NCI-H1436 (cell line): ENCODE measurements at regions not wholly inside any gene's neighbourhood (a gene's known extent, or its start where the extent isn't known, plus 50 kb on each side); places are given as distances from the start of the nearest gene placed in this dataset.

Source experiments
- DNase-seq: peaks from one replicate; lab custom pipeline; 2025; lab: John Stamatoyannopoulos, UW

- no peak for DNase-seq
Measured at GRCh38 chr5:20554001-20554400, 566.0 kb upstream of the CDH18 start.

DNA sequence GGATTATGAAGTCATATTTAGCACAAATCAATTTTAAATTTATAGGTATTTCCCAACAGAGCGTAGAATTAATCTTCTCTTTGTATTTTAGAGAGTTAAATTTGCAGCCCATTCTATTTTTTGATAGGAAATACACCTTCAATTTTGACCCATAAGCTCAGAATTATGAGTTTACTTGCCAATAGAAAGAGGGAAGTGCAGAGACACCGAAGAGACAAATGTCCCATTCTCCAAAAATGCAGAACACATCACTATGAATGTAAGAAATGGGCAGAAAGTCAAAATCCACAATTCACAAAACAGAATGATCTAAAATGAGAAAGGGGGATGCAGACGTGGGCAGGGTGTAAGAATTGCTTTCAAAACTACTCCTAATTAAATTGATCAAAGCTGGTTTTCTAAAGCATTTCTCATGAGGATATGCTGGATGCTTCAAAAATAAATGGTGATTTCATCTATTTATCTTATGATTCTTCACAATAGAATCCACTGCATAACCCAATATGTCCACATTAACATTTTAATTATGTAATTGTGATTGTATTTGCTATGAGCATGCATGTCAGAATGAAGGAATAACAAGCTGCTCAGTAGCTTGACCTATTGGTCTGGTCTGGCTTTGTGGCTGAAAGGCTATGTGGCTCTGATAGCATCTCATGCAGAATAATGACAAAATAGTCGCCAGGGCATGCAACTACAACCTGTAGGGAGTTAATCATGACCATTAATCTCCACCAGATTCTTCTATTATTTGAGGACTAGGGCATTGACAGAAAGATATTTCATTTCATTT lies 550.1 kb upstream of the CDH18 start:
- no peak for DNase-seq

GRCh38 chr5:20536813-20537212 lies 548.8 kb upstream of the CDH18 start:
- no peak for DNase-seq

- no peak for DNase-seq
Measured at GRCh38 chr5:20536341-20536740, 548.3 kb upstream of the CDH18 start.

GRCh38 chr5:20528471-20528870 lies 540.5 kb upstream of the CDH18 start:
- DNase-seq, result no peak

DNA sequence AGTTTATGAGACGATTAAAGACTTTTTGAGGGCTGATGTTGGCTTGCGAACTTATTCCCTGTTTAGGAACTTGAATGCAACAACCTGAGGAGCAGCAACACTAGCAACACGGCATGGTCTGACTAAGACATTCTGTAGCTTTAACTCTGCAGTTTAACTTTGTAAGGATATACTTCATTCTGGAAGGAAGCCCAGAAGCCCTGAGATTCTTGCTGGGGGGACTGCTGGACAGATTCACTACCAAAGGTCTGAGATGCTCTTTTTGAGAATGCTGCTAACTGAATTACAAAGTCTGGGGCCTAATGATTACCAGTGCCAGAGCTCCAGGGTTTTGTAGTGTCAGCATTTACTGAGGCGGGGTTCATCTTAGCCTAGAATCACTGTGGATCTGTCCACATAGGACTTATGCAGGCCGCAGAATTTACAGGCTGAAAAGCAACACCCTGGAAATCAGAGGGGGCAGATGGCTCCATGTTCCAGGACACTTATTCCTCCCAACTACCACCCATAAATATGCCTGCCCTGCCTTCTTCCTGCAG lies 537.1 kb upstream of the CDH18 start:
- DNase-seq, result no peak

- DNase-seq, result no peak
Measured at GRCh38 chr5:20522905-20523482, 535.0 kb upstream of the CDH18 start.

DNA sequence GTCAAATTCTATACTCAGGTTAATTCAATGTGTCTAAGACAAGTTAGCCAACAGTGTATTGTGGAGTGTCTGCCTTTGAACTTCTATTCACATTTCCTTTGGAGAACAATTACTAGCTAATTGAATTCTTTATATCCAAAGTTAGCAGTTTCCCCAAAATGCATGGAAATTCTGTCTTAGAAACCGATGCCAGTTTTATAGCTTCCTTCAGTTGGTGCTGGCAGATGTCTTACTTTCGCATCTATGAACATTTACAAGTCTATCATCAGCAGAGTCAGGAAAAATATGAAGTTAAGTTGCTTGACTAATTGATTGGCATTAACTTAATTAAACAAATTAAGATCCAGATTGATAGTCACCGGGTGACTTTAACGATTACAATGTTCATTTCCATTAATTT lies 527.6 kb upstream of the CDH18 start:
- no peak for DNase-seq

- DNase-seq, result no peak
Measured at GRCh38 chr5:20514145-20514544, 526.1 kb upstream of the CDH18 start.

GRCh38 chr5:20500546-20500945 lies 512.5 kb upstream of the CDH18 start:
- DNase-seq, result no peak

DNA sequence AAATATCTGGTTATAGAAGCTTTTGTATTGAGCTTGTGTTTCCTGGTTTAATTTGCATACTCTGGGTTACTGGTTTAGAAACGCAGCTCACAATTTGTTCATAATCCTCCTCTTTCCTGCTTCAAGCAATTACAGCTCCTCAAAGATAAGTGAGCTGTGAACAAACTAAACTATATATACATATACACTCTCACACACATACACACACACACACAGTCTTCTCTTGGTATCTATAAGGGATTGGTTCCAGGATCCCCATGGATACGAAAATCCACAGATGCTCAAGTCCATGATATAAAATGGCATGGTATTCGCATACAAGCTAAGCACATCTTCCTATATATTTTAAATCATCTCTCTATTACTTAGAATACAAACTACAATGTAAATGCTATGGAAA lies 510.9 kb upstream of the CDH18 start:
- DNase-seq, result no peak

DNA sequence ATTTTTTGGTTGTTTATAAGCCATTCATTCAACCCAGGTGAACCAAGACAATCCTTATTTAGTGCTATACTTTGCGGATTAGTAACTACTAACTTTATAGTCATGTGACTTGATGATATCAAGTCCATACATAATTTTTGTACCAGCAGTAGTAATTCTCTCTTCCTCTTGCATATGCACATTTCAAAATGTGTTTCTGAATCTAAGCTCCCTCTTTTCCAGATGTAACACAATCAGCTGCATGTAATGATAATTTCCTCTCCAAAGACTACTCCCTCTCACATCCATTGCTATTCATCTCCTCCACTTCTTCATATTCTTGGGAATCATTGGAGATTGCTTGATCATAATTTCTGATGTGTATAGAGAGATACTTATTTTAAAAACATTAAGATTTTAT lies 510.1 kb upstream of the CDH18 start:
- no peak for DNase-seq

- DNase-seq, result no peak
Measured at GRCh38 chr5:20497356-20497755, 509.4 kb upstream of the CDH18 start.

DNA sequence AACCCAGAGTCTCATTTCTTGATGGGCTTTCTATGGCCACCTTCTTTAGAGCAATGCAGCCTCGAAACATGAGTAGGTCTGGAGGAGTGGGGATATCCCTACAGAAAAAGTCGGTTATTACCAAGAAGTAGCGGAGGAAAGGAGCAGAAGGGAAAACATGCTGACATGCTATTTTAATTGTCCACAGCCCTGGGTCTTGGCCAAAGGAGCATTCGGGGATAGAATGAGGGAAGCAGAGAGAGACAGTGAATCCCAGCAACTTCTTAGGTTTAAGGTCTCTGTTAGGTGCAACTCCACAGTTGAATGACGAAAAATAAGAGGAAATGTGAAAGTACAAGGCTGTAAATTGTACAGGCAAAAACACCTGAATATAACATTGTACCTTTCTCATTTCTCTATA lies 506.7 kb upstream of the CDH18 start:
- no peak for DNase-seq

DNA sequence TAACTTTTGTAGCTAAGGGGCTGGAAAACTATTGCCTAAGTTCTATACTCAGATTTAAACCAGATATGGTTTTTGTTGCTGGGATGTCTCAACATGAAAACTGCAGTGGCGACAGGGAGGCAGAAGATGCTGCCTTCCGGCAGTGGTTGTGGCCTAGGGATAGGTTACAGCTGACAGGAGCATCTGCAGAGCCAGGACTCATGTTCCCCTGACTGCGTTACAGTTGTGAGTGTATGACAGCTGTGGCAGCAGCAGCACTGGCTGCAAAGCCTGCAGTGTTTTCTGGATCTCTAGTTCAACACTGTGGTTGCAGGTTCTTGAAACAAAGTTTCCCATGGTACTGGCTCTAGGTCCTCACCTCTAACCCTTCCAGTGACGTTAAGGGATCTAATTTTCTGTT lies 498.8 kb upstream of the CDH18 start:
- DNase-seq, result no peak

DNA sequence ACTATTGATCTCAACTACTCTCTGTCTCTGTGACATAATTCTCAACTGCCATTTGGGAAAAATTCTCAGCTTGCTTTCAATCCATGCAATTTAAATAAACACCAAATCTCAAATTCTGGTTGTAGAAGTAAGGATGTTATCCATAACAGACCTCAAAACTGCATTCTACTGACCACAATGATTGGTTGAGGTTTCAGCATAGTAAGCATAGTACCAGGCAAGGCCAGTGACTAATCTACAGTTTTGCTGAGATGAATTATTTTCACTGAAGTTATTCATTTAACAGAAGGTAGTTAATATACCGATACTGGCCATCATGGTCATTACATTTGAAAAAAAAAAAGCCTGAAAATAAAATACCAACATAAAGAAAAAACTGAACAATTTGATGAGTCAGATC lies 488.0 kb upstream of the CDH18 start:
- no peak for DNase-seq

DNA sequence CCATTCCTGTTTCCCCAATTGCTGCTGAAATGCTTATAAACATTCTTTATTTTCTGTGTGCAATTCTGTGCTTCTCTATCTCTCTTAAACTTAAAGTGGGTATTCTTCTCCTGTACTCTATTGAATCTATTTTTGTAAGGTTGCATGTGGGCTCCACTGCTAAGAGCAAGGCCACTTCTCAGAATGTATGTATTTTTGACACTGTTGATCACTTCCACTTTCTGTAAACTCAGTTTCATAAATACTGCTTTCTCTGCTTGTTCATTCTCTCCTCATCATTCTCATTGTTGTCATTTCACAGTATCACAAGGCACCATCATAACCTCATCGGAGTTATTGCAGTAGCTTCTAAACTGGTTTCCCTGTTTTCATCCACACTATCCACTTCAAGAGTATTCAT lies 483.0 kb upstream of the CDH18 start:
- no peak for DNase-seq

DNA sequence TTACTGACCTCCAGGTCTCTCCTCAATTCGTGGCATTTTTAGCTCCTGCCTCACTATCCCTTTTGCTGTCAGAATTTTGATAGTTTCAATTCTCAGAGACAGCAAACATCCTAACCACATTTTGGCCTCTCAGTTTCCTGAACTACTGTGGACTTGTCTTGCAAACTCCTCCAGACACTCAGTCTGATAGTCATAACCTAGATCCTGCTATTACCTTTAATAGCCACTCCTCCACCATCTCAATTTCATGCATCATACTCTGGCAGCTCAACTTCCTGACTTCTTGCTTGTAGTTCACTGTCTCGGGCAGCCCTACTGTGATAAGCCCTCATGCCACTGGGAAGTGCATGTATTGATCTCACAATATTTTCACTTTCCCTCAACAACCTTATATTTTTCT lies 481.8 kb upstream of the CDH18 start:
- no peak for DNase-seq

DNA sequence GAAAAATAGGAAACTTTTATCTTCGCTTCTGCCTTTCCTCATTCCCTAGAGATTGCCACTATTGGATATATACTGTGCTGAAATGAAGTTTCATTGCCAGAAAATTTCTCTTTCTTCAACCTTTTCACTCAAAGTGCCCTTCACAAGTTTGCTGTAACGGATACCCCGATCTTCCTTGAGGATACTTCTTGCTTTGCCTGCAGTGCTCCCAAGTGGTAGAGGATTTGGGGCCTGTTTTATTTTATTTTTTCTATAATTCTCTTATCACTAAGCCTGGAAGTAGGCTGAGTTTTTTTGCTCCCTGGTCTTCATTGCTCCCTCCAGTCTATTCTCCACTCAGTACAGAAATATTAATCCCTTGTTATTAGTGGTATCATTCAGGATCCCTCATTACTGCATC lies 481.4 kb upstream of the CDH18 start:
- DNase-seq, result no peak

DNA sequence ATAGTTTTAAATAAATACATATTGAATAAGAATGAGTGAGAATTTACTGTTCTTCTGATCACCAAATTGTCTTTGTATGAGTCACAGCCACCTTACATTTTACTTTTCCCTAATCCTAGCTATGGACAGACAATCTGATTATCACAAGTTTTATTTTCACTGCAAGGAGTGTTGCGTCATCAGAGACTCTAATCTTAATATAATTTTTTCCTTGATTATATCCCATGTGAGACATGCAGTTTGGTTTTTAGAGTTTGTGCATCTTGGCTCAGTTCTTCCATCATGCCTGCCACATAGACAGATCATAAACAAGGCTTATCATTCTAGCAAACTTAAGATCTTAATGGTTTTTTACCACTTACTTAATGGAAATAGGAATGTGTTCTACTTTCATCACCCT lies 478.5 kb upstream of the CDH18 start:
- no peak for DNase-seq

GRCh38 chr5:20463206-20463605 lies 475.2 kb upstream of the CDH18 start:
- no peak for DNase-seq

DNA sequence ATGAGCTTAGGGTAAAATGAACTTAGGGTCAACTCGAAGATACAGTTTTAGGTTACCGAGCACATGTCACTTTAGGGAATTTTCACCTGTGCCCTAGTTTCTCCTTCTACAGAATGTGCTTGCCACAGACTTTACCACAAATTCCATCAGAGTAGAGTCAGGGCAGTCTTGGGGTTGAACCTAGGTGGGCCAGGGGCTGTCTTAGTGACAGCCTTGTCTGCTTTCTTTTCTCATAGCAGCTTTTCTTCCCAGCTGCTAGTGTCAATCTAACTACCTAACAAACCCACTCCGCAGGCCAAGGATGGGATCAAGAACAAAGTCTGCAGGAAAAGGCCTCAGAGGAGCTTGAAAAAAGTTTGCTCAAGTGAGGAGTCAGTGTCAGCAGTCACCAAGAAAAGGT lies 458.1 kb upstream of the CDH18 start:
- no peak for DNase-seq

- no peak for DNase-seq
Measured at GRCh38 chr5:20445326-20445860, 457.4 kb upstream of the CDH18 start.

DNA sequence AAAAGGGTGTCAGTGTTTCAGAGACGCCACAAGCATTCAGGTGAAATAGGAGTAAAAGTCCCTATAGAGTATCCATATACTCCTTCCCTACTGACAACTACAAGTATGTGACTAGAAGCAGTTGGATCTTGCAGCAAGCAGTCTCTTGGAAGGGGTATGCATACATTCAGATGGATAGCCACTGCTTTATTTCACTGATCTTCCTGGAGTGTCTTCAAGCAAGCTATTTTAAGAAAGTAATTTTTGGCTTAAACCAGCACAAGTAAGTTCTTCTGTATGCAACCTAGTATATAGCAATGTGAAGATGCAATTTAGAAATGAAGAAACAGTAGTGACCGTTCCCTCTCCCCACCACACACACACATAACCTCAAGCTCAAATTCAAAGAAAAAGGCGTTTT lies 446.8 kb upstream of the CDH18 start:
- DNase-seq, result no peak
